Body of pancreas (tissue), 4 donors: ENCODE measurements at regions not wholly inside any gene's neighbourhood (a gene's known extent, or its start where the extent isn't known, plus 50 kb on each side); places are given as distances from the start of the nearest gene placed in this dataset.

Experiments used
- ATAC-seq: fragments of 150-250 bp; one replicate; pipeline ENCODE4 v1.9.1; 2016
- DNase-seq, 4 donors: peaks; one replicate each; pipeline ENCODE4 v3.0.0-alpha.2; 2019
- H3K27ac ChIP-seq, 4 donors: fragments of 200-600 bp; sonication (generic); 1 replicate in 3 of 4; 2 replicates in 1 of 4; pipeline versions ENCODE4 v1.5.1 to v1.6.1; 2016 to 2019; ENCODE audit warnings: mild to moderate bottlenecking in 1 of 4, mixed read lengths in 1 of 4, moderate library complexity in 1 of 4
- H3K27me3 ChIP-seq, 2 donors: fragments of 200-600 bp; sonication (generic); one replicate each; pipeline ENCODE4 v1.6.0; 2016; ENCODE audit warnings: mild to moderate bottlenecking in 1 of 2
- H3K36me3 ChIP-seq, 2 donors: fragments of 200-600 bp; sonication (generic); replicated peaks in 1 of 2; 2 replicates each; pipeline ENCODE4 v1.5.1; 2016; ENCODE audit warnings: low read depth in 2 of 2; ENCODE audit not compliant: insufficient read depth in 1 of 2
- H3K4me1 ChIP-seq: fragments of 200-600 bp; sonication (generic); one replicate; pipeline ENCODE4 v1.6.0; 2016
- H3K4me3 ChIP-seq, 2 donors: fragments of 200-600 bp; sonication (generic); 1 replicate in 1 of 2; 2 replicates in 1 of 2; pipeline ENCODE4 v1.5.1; 2016 to 2019
- H3K9me3 ChIP-seq, 3 donors: fragments of 200-600 bp; sonication (generic); 1 replicate in 2 of 3; 2 replicates in 1 of 3; pipeline ENCODE4 v1.5.1; 2016
- CTCF ChIP-seq, 7 experiments: fragments of 450-650 bp in 4 of 7; fragments of 200-600 bp in 3 of 7; sonication (generic) in 3 of 7; IDR thresholded peaks; one replicate each; pipeline ENCODE4 v1.5.1; 2016 to 2019; ENCODE audit warnings: antibody characterized with exemption in 7 of 7
- POLR2A ChIP-seq, 3 donors: fragments of 450-650 bp; IDR thresholded peaks; one replicate each; pipeline ENCODE4 v1.6.1; 2016; ENCODE audit warnings: antibody characterized with exemption in 3 of 3, mild to moderate bottlenecking in 2 of 3
- WGBS, 2 donors: methylation state at CpG; one replicate each; pipeline ENCODE4 v1.1.5; 2017; 5-methylcytosine and 5-hydroxymethylcytosine counted together
- intact Hi-C: fragments of 100-400 bp; cut with DNase I; formaldehyde crosslinking; loops from one replicate; pipeline ENCODE4 v1.15.1; 2023

GRCh38 chr10:8702181-8702580 lies 647.7 kb downstream of the GATA3 start:
- 48 to 53% methylated on average over 4 of the region's 4 CpGs for WGBS, 2 donors
- TF ChIP-seq POLR2A (IDR thresholded peaks at IDR 0.05) (no peak), CTCF (IDR thresholded peaks at IDR 0.05) (no peak)
- Histone ChIP-seq H3K27me3 (no peaks in the 10 kb centered on the region), H3K4me1 (no peaks in the 10 kb centered on the region), H3K4me3 (no peak overlapping the region), H3K36me3 (no peaks in the 10 kb centered on the region), H3K27ac (no peak overlapping the region), H3K9me3 (no peaks in the 10 kb centered on the region)
- ATAC-seq (no peak), DNase-seq (no peak)
- intact Hi-C loops: no loop called here

GRCh38 chr10:8705415-8705814 lies 650.9 kb downstream of the GATA3 start:
- TF ChIP-seq POLR2A (IDR thresholded peaks at IDR 0.05) (no peak), CTCF (IDR thresholded peaks at IDR 0.05) (no peak)
- intact Hi-C loops: no loop called here
- WGBS, 2 donors: 31 to 54% methylated on average over 3 of the region's 3 CpGs
- no peak overlapping the region for H3K4me3 ChIP-seq
- no peaks in the 10 kb centered on the region for H3K4me1 ChIP-seq
- no peak overlapping the region for H3K27ac ChIP-seq
- ATAC-seq (no peak), DNase-seq (no peak)
- no peaks in the 10 kb centered on the region for H3K9me3 ChIP-seq
- H3K27me3 ChIP-seq: no peaks in the 10 kb centered on the region
- H3K36me3 ChIP-seq: no peaks in the 10 kb centered on the region

GRCh38 chr10:8712656-8713055 lies 658.2 kb downstream of the GATA3 start:
- intact Hi-C loops: no loop called here
- H3K36me3 ChIP-seq: no peaks in the 10 kb centered on the region

GRCh38 chr10:8719971-8720370 lies 665.5 kb downstream of the GATA3 start:
- Histone ChIP-seq H3K27ac (no peak overlapping the region), H3K36me3 (no peaks in the 10 kb centered on the region)
- intact Hi-C loops: no loop called here

More at GRCh38 chr10:8712656-8713055, 658.2 kb downstream of the GATA3 start:
- 34 to 44% methylated on average over 4 of the region's 4 CpGs for WGBS, 2 donors
- H3K4me3 ChIP-seq: no peak overlapping the region
- no peaks in the 10 kb centered on the region for H3K27me3 ChIP-seq
- no peaks in the 10 kb centered on the region for H3K9me3 ChIP-seq
- TF ChIP-seq CTCF (IDR thresholded peaks at IDR 0.05) (no peak), POLR2A (IDR thresholded peaks at IDR 0.05) (no peak)
- H3K27ac ChIP-seq: no peak overlapping the region
- no peaks in the 10 kb centered on the region for H3K4me1 ChIP-seq
- no peak for DNase-seq
- no peak for ATAC-seq

More at GRCh38 chr10:8719971-8720370, 665.5 kb downstream of the GATA3 start:
- 72% methylated on average over 4 of the region's 4 CpGs for WGBS, 2 donors
- no peak for TF ChIP-seq CTCF (IDR thresholded peaks at IDR 0.05)
- TF ChIP-seq POLR2A (IDR thresholded peaks at IDR 0.05): no peak
- Histone ChIP-seq H3K9me3 (no peaks in the 10 kb centered on the region), H3K4me3 (no peak overlapping the region), H3K27me3 (no peaks in the 10 kb centered on the region), H3K4me1 (no peaks in the 10 kb centered on the region)
- DNase-seq (no peak), ATAC-seq (no peak)
